ENCODE measurements at regions not wholly inside any gene's neighbourhood (a gene's known extent, or its start where the extent isn't known, plus 50 kb on each side); places are given as distances from the start of the nearest gene placed in this dataset.

GRCh38 chrX:150100261-150100660 lies 162.0 kb upstream of the EOLA2 start:
- TF ChIP-seq CTCF (conservative IDR thresholded peaks at IDR 0.05 in 1 of 2, IDR thresholded peaks at IDR 0.05 in 1 of 2; ENCODE audit: extremely low read depth in 1 of 2, insufficient read depth in 1 of 2, low read depth in 1 of 2, low read length in 2 of 2) (no peak), EZH2 (IDR thresholded peaks at IDR 0.05; ENCODE audit: borderline replicate concordance, low read length) (no peak)
